NT2/D1 (cell line): ENCODE measurements at regions not wholly inside any gene's neighbourhood (a gene's known extent, or its start where the extent isn't known, plus 50 kb on each side); places are given as distances from the start of the nearest gene placed in this dataset.

ENCODE experiments used
- SUZ12 ChIP-seq: IDR thresholded peaks from 2 replicates; pipeline ENCODE4 v1.6.1; 2011; ENCODE audit not compliant: insufficient read length, insufficient read depth; ENCODE audit errors: extremely low read depth
- YY1 ChIP-seq: IDR thresholded peaks from 2 replicates; pipeline ENCODE4 v1.6.1; 2011; ENCODE audit not compliant: insufficient read length, insufficient read depth
- ZNF274 ChIP-seq: IDR thresholded peaks from 2 replicates; pipeline ENCODE4 v1.6.1; 2011; ENCODE audit warnings: mild to moderate bottlenecking, low read depth, low read length

GRCh38 chr3:22862111-22862510, 341.0 kb upstream of the UBE2E2 start:
- TF ChIP-seq SUZ12 = no peak
- TF ChIP-seq YY1 = no peak
- no peak for TF ChIP-seq ZNF274
